ENCODE measurements at regions not wholly inside any gene's neighbourhood (a gene's known extent, or its start where the extent isn't known, plus 50 kb on each side); places are given as distances from the start of the nearest gene placed in this dataset.
"Not testable (repeated sequence)": the region's sequence is repeated elsewhere in the genome, so short reads cannot be mapped to it uniquely, and the experiment has no call there.

DNA sequence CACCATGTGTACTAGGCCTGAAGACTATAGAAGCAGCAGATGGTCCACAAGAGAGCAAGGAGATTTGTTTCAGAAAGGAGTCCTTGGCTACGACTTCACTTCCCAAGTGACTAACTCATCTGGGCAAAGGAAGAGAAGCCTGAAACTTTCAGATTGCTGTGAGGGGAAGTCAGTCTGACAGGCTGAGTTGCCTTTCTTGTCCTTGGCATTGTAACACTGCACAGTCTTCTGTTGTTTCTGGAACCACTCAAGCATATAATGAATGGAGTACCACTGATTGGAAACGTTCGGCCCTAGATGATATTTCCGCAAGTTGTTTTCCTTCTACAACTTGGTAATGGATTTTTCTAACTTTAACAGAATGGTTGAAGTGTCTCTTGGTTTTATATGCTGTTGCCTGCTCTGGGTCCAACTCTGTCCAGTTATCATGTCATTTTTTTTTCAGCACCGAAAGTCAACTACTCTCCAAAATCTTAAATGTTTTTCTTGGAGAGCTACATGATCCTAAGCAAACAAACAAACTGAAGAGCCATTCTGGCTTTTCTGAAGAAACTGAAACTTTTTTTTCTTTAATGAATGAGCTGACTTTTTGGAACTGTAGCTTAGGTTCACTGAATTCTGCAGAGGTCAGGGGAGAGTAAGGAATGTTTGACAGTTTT, 685.7 kb downstream of the MECOM start:
- no peak overlapping the region for H3K27ac ChIP-seq
- no peak for DNase-seq (ENCODE audit: low read depth, low spot score)

GRCh38 chr3:168976969-168977368, 686.5 kb downstream of the MECOM start:
- DNase-seq (ENCODE audit: low read depth, low spot score), result no peak
- no peak overlapping the region for H3K27ac ChIP-seq

DNA sequence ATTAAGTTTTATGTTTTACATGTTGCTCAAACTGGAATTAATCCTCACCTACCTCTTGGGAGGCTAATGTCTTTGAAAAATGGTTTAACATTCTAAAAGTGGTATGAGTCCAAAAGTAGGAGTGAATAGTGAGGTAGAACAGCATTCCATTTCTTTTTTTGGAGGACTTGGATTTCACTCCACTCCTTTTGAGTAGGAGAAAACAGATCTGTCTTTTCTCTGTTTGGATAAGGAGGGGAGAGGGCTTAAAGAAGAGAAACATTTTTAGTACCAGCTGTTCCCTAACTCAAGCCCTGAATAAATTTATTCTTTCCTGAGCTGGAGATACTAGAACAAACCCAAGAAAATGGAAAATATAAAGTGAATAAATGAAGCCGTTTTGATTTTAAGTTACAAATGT, 687.9 kb downstream of the MECOM start:
- H3K27ac ChIP-seq, result no peak overlapping the region
- DNase-seq (ENCODE audit: low read depth, low spot score), result no peak

DNA sequence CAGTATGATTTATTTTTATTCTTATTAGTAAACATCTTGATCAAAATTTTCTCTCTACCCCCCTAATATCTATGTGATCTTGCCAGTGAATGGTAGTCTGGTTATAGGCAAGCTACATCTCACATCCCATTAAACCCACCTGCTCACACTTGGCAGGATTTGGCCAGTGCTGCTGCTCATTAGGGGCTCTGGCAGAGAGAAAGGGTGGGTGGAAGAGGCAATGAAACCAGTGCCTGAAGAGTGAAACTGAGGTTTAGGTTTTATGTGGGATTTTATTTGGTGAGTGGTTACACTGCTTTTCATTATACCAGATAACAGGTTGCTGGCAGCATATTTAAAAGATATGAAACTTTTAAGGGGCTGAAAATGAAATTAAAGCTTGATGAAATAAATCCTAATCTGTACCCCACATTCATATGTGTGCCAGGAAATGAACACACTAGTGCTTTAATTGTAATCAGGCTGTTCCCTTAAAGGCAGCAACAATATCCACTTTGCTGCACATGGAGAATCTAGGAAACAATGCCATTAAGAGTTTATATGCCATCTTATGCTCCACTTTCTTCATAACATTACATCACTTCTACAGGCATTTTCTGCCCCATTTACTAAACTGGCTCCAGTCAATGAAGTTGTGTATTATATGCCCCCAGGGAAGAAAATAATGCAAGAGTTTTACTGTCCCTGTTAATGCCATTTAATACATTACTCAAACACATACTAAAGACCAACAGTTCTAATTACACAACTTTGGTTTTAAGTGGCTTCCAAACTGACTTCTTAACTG, 688.7 kb downstream of the MECOM start:
- H3K27ac ChIP-seq, result no peak overlapping the region
- no peak for DNase-seq (ENCODE audit: low read depth, low spot score)

- H3K27ac ChIP-seq, result no peak overlapping the region
- DNase-seq (ENCODE audit: low read depth, low spot score), result no peak
Measured at GRCh38 chr3:168973897-168974296, 689.6 kb downstream of the MECOM start.

GRCh38 chr3:168973206-168973605, 690.3 kb downstream of the MECOM start:
- no peak for DNase-seq (ENCODE audit: low read depth, low spot score)
- H3K27ac ChIP-seq, result no peak overlapping the region

DNA sequence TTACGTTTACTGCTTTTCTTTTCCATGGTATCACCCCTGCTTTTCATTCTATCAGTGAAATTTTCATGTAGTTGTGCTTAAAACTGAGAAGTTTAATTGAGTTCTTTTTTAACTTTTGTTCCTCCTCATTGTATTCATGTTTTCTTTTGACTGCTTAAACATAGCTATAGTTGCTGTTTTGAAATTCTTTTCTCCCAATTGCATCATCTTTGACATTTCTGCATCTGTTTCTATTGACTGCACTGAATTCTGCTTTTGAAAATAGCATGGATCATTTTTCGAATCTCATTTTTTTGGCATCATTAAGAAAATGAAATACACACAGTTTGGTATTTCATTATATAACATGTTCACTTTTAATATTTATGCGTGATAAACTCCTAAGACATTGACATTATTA, 694.9 kb downstream of the MECOM start:
- DNase-seq (ENCODE audit: low read depth, low spot score), result no peak

DNA sequence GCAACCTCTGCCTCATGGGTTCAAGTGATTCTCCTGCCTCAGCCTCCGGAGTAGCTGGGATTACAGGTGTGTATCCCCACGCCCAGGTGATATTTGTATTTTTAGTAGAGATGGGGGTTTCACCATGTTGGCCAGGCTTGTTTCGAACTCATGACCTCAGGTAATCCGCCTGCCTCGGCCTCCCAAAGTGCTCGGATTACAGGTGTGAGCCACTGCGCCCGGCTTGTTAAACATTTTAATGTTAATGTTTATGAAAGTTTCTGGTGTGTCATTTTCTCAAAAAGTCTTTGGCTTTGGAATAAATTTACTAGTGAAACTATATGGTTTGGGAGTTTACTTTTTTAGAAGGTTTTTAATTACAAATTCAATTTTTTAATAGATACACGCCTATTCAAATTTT, 698.8 kb downstream of the MECOM start:
- no peak overlapping the region for H3K27ac ChIP-seq
- DNase-seq (ENCODE audit: low read depth, low spot score), result no peak

More for the DNA sequence above, 694.9 kb downstream of the MECOM start:
- H3K27ac ChIP-seq, result no peak overlapping the region

DNA sequence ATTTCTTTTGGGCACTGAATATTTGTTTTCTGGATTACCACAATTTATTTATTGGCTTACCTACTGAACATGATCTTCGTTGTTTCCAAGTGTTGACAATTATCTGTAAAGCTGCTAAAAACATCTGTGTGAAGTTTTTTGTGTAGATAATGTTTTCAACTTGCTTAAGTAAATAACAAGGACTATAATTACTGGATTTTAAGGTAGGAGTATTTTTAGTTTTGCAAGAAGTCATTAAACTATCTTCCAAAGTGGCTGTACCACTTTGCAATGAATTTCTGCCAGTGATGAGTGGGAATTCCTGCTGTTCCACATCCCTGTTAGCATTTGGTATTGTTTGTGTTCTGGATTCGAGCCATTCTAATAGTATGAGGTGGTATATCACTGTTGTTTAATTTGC, 702.2 kb downstream of the MECOM start:
- DNase-seq (ENCODE audit: low read depth, low spot score), result no peak
- H3K27ac ChIP-seq, result no peak overlapping the region

- DNase-seq (ENCODE audit: low read depth, low spot score), result no peak
- no peak overlapping the region for H3K27ac ChIP-seq
Measured at GRCh38 chr3:168959731-168960130, 703.8 kb downstream of the MECOM start.

DNA sequence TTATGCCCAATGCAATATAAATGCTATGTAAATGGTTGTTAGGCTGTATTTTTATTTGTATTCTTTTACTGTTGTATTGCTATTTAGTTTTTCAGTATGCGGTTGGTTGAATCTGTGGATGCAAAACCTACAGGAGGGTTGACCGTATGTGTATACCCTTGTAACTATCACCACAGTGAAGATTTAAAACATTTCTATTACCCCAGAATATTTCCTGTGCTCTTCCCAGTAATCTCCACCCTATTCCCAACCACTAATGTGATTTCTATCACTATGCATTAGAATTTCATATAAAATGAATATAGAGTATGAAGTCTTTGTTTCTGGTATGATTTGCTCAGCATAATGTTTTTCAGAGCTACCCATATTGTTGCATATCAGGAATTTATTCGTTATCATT, 705.0 kb downstream of the MECOM start:
- no peak for DNase-seq (ENCODE audit: low read depth, low spot score)
- H3K27ac ChIP-seq, result no peak overlapping the region

DNA sequence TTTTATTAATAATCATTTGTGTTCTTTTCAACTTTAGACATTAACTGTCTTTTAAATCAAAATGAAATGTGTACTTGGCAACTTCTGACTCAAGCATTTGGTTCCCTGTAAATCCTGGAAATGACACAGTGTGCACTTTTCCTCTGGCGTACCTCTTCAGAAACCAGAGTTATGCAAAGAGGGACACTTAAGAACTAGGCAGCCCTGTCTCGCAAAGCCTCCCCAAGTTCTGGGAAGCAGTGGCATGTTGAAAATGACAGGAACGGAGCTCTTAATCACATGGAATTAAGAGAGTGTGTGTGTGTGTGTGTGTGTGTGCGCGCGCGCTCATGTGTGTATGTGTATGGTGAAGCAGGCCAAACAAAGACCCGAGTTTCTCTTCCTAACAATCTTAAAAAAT, 707.4 kb downstream of the MECOM start:
- DNase-seq (ENCODE audit: low read depth, low spot score), result no peak

DNA sequence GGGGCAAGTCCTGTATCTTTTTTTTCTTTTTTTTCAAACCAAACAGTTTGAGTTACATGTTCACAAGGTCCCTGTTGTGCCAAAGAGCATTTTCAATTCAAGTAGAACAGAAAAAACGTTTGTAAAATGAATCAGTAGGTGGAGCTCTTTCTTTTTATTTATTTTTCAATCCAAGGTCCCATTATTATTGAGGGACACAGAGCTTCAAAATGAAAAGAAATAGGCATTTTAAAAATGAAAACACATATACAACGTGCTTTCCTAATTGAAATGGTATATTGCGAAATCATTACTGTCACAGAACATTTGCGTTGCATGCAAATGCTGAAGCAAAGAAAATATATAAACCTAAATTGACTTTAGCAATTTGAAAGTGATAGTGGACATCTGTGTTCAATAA, 711.0 kb downstream of the MECOM start:
- peak overlapping the region; percentile 38 for H3K27ac ChIP-seq

More for the DNA sequence above, 707.4 kb downstream of the MECOM start:
- no peak overlapping the region for H3K27ac ChIP-seq

DNA sequence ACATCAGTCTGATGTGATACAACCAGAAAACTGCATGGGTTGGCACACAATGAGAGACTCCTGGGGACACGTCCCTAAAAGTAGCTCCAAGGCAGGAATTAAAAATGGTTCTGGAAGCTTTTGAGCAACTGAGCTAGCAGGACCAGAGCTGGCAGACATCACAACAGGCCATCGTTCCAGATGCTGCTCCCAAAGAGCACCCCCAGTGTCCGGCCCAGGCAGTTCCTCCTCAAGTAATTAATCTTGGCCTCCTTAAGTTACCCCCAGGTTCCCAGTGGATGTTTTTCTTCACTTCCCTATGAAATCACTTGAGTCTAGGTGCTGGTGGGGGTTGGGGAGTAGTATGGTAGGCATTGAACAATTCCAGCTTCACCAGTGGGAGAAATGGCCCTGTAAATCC, 711.6 kb downstream of the MECOM start:
- peak overlapping the region; percentile 38 for H3K27ac ChIP-seq
- DNase-seq (ENCODE audit: low read depth, low spot score), result no peak

More for the DNA sequence above, 711.0 kb downstream of the MECOM start:
- no peak for DNase-seq (ENCODE audit: low read depth, low spot score)

- peak overlapping the region; percentile 38 for H3K27ac ChIP-seq
- DNase-seq (ENCODE audit: low read depth, low spot score), result peak; percentile 40
Measured at GRCh38 chr3:168951368-168951767, 712.1 kb downstream of the MECOM start.

- DNase-seq (ENCODE audit: low read depth, low spot score), result no peak
- H3K27ac ChIP-seq, result no peak overlapping the region
Measured at GRCh38 chr3:168950622-168951021, 712.9 kb downstream of the MECOM start.

- no peak overlapping the region for H3K27ac ChIP-seq
- DNase-seq (ENCODE audit: low read depth, low spot score), result no peak
Measured at GRCh38 chr3:168939651-168940238, 723.8 kb downstream of the MECOM start.

DNA sequence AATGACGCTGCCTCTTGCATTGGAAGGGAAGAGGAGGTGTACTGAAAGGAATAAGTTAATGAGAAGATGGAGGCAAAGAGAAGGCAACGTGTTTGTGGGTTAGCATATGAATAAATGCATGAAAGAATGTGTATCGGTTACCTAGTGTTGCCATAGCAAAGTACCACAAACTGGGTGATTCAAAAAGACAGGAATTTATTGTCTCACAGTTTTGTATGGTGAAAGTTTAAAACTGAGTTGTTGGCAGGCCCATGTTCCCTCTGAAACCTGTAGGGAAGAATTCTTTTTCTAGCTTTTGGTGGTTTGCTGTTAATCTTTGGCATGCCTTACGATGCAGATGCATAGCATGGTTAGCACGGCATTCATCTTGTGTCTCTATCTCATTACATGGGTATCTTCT, 729.9 kb downstream of the MECOM start:
- no peak for DNase-seq (ENCODE audit: low read depth, low spot score)

GRCh38 chr3:168929997-168930396, 733.5 kb downstream of the MECOM start:
- DNase-seq (ENCODE audit: low read depth, low spot score), result not testable (repeated sequence)

More for the DNA sequence above, 729.9 kb downstream of the MECOM start:
- H3K27ac ChIP-seq, result no peak overlapping the region

GRCh38 chr3:168926426-168926825, 737.1 kb downstream of the MECOM start:
- no peak overlapping the region for H3K27ac ChIP-seq
- no peak for DNase-seq (ENCODE audit: low read depth, low spot score)

More at GRCh38 chr3:168929997-168930396, 733.5 kb downstream of the MECOM start:
- H3K27ac ChIP-seq, result not testable (repeated sequence)

- DNase-seq (ENCODE audit: low read depth, low spot score), result no peak
- H3K27ac ChIP-seq, result no peak overlapping the region
Measured at GRCh38 chr3:168925568-168925967, 737.9 kb downstream of the MECOM start.

All from epithelial cell of prostate (primary cell).